Liver (tissue), 8 donors: ENCODE measurements at regions not wholly inside any gene's neighbourhood (a gene's known extent, or its start where the extent isn't known, plus 50 kb on each side); places are given as distances from the start of the nearest gene placed in this dataset.

Source experiments
- DNase-seq: peaks from one replicate; pipeline ENCODE4 v3.0.0-alpha.2; 2017; ENCODE audit warnings: low spot score
- H3K27ac ChIP-seq, 2 donors: one replicate each; pipeline ENCODE4 v1.7.0; 2013; ENCODE audit warnings: inconsistent platforms in 2 of 2, low read length in 2 of 2, control low read depth in 1 of 2, low read depth in 1 of 2, mild to moderate bottlenecking in 1 of 2
- H3K27me3 ChIP-seq, 4 donors: one replicate each; pipeline versions ENCODE4 v1.6.1 to v1.7.0; 2013; ENCODE audit warnings: low read length in 3 of 4, inconsistent platforms in 1 of 4, mild to moderate bottlenecking in 1 of 4, moderate library complexity in 1 of 4; ENCODE audit not compliant: control insufficient read depth in 4 of 4, insufficient read depth in 4 of 4
- H3K36me3 ChIP-seq, 4 donors: one replicate each; pipeline versions ENCODE4 v1.6.1 to v1.7.0; 2013; ENCODE audit warnings: low read length in 3 of 4, mild to moderate bottlenecking in 3 of 4, low read depth in 1 of 4, moderate library complexity in 1 of 4; ENCODE audit not compliant: control insufficient read depth in 4 of 4, insufficient read depth in 3 of 4
- H3K4me1 ChIP-seq, 4 donors: one replicate each; pipeline versions ENCODE4 v1.6.1 to v1.7.0; 2013; ENCODE audit warnings: low read length in 3 of 4, mild to moderate bottlenecking in 3 of 4, moderate library complexity in 1 of 4; ENCODE audit not compliant: control insufficient read depth in 4 of 4, insufficient read depth in 4 of 4
- H3K4me3 ChIP-seq, 3 donors: one replicate each; pipeline versions ENCODE4 v1.6.1 to v1.7.0; 2013; ENCODE audit warnings: low read length in 3 of 3, control low read depth in 1 of 3, low read depth in 1 of 3, mild to moderate bottlenecking in 1 of 3
- H3K9ac ChIP-seq, 2 donors: one replicate each; pipeline ENCODE4 v1.7.0; 2013; ENCODE audit warnings: low read length in 2 of 2, mild to moderate bottlenecking in 2 of 2, moderate library complexity in 2 of 2, control low read depth in 1 of 2, low read depth in 1 of 2
- H3K9me3 ChIP-seq, 4 donors: one replicate each; pipeline versions ENCODE4 v1.6.1 to v1.7.0; 2013; ENCODE audit warnings: low read length in 3 of 4; ENCODE audit not compliant: control insufficient read depth in 4 of 4
- ATF3 ChIP-seq: IDR thresholded peaks from 2 replicates; pipeline ENCODE4 v1.6.1; 2016; ENCODE audit warnings: antibody characterized with exemption
- CTCF ChIP-seq: fragments of 150-350 bp; IDR thresholded peaks from 2 replicates; pipeline ENCODE4 v1.5.1; 2017; ENCODE audit warnings: improper control_type of control experiment, low read depth, low read length; ENCODE audit not compliant: missing input control
- EGR1 ChIP-seq, 2 donors: IDR thresholded peaks; 2 replicates each; pipeline ENCODE4 v1.6.1; 2016 to 2018; ENCODE audit warnings: antibody characterized with exemption in 2 of 2, low read depth in 2 of 2
- FOXA1 ChIP-seq: IDR thresholded peaks from 2 replicates; pipeline ENCODE4 v1.6.1; 2016; ENCODE audit warnings: antibody characterized with exemption
- FOXA2 ChIP-seq: IDR thresholded peaks from 2 replicates; pipeline ENCODE4 v1.6.1; 2016; ENCODE audit warnings: antibody characterized with exemption
- GABPA ChIP-seq, 2 donors: IDR thresholded peaks in 1 of 2; conservative IDR thresholded peaks in 1 of 2; 2 replicates each; pipeline ENCODE4 v1.6.1; 2016; ENCODE audit warnings: antibody characterized with exemption in 2 of 2, mild to moderate bottlenecking in 1 of 2, moderate library complexity in 1 of 2
- HNF4A ChIP-seq, 2 donors: conservative IDR thresholded peaks; 2 replicates each; pipeline ENCODE4 v1.6.1; 2016; ENCODE audit warnings: antibody characterized with exemption in 2 of 2, mild to moderate bottlenecking in 2 of 2
- HNF4G ChIP-seq: IDR thresholded peaks from 2 replicates; pipeline ENCODE4 v1.6.1; 2016; ENCODE audit warnings: antibody characterized with exemption
- JUND ChIP-seq, 2 donors: IDR thresholded peaks; 2 replicates each; pipeline ENCODE4 v1.6.1; 2016; ENCODE audit warnings: antibody characterized with exemption in 2 of 2
- MAX ChIP-seq: IDR thresholded peaks from 2 replicates; pipeline ENCODE4 v1.6.1; 2016; ENCODE audit warnings: antibody characterized with exemption
- NR2F2 ChIP-seq: IDR thresholded peaks from 2 replicates; pipeline ENCODE4 v1.6.1; 2016; ENCODE audit warnings: antibody characterized with exemption
- RAD21 ChIP-seq, 2 donors: IDR thresholded peaks; 2 replicates each; pipeline ENCODE4 v1.6.1; 2016; ENCODE audit warnings: antibody characterized with exemption in 2 of 2, mild to moderate bottlenecking in 2 of 2
- REST ChIP-seq: IDR thresholded peaks from 2 replicates; pipeline ENCODE4 v1.6.1; 2016; ENCODE audit warnings: antibody characterized with exemption, mild to moderate bottlenecking
- RXRA ChIP-seq, 2 donors: IDR thresholded peaks; 2 replicates each; pipeline ENCODE4 v1.6.1; 2017 to 2018; ENCODE audit warnings: antibody characterized with exemption in 2 of 2, mild to moderate bottlenecking in 1 of 2
- SP1 ChIP-seq: IDR thresholded peaks from 2 replicates; pipeline ENCODE4 v1.6.1; 2018; ENCODE audit warnings: antibody characterized with exemption, mild to moderate bottlenecking
- TAF1 ChIP-seq: conservative IDR thresholded peaks from 2 replicates; pipeline ENCODE4 v1.6.1; 2016; ENCODE audit warnings: antibody characterized with exemption, mild to moderate bottlenecking
- YY1 ChIP-seq: IDR thresholded peaks from 2 replicates; pipeline ENCODE4 v1.6.1; 2016; ENCODE audit warnings: antibody characterized with exemption, mild to moderate bottlenecking
- ZBTB33 ChIP-seq: IDR thresholded peaks from 2 replicates; pipeline ENCODE4 v1.6.1; 2016; ENCODE audit warnings: antibody characterized with exemption
- WGBS: extraction: QIAGEN DNeasy Blood & Tissue Kit; methylation state at CpG from one replicate; pipeline ENCODE4 v1.1.7; 2013; 5-methylcytosine and 5-hydroxymethylcytosine counted together
- donor health status: healthy.
- donor health status: healthy.
- donor health status: healthy.
- donor health status: healthy.
- donor health status: healthy.

GRCh38 chr1:83515578-83516154 lies 483.3 kb downstream of the TTLL7 start:
- no peak for DNase-seq
- H3K36me3 ChIP-seq = no peaks in the 10 kb centered on the region
- H3K27me3 ChIP-seq = no peaks in the 10 kb centered on the region
- WGBS = 84% methylated on average over 6 of the region's 6 CpGs
- no peak overlapping the region for H3K9ac ChIP-seq
- H3K4me3 ChIP-seq = no peak overlapping the region
- no peak overlapping the region for H3K27ac ChIP-seq
- TF ChIP-seq FOXA1 = no peak
- TF ChIP-seq HNF4A (conservative IDR thresholded peaks at IDR 0.05) = no peak
- no peak for TF ChIP-seq RXRA (IDR thresholded peaks at IDR 0.05)
- TF ChIP-seq ATF3 = no peak
- no peak for TF ChIP-seq MAX
- TF ChIP-seq NR2F2 = no peak
- TF ChIP-seq SP1 = no peak
- TF ChIP-seq GABPA (IDR thresholded peaks at IDR 0.05 in 1 of 2, conservative IDR thresholded peaks at IDR 0.05 in 1 of 2) = no peak
- TF ChIP-seq JUND (IDR thresholded peaks at IDR 0.05) = no peak
- TF ChIP-seq FOXA2 = no peak
- no peak for TF ChIP-seq TAF1
- TF ChIP-seq YY1 = no peak
- TF ChIP-seq CTCF = no peak
- TF ChIP-seq EGR1 (IDR thresholded peaks at IDR 0.05; ENCODE audit: low read depth in 2 of 2) = no peak
- no peak for TF ChIP-seq RAD21 (IDR thresholded peaks at IDR 0.05)
- TF ChIP-seq ZBTB33 = no peak
- TF ChIP-seq REST = no peak
- TF ChIP-seq HNF4G = no peak
- peaks cover 0 to 11% (median 5%) of the 10 kb centered on the region in 4 donors for H3K4me1 ChIP-seq
- no peaks in the 10 kb centered on the region for H3K9me3 ChIP-seq
